Left renal cortex interstitium (tissue), 4 donors: ENCODE measurements at regions not wholly inside any gene's neighbourhood (a gene's known extent, or its start where the extent isn't known, plus 50 kb on each side); places are given as distances from the start of the nearest gene placed in this dataset.
"Not testable (repeated sequence)": the region's sequence is repeated elsewhere in the genome, so short reads cannot be mapped to it uniquely, and the experiment has no call there.

ENCODE experiments used
- DNase-seq, 4 donors: peaks; one replicate each; pipeline ENCODE4 v3.0.0-alpha.2; 2013; ENCODE audit warnings: low read depth in 4 of 4, low spot score in 2 of 4, missing footprints in 1 of 4

- no peak for DNase-seq
Measured at GRCh38 chr5:18395126-18396110, 761.2 kb downstream of the TAF11L14 start.

GRCh38 chr5:18397371-18397770, 763.1 kb downstream of the TAF11L14 start:
- DNase-seq, result no peak

DNA sequence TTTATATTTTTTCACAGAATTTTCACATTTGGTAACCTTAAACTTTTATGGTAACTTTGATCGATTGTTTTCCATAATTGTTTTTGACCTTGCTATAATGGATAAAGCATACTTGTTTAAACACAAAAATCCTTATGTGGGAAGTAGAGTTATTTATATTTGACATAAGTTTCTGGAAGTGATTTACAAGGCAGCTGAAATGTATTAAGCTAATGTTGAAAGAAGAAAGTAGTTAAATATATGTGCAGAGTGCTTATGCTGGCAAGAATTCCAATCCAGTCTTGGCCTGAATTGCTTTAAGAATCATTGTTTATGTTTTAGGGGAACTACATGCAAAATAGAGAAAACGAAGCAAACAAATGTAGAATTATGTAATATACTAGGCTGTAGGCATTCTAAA, 763.6 kb downstream of the TAF11L14 start:
- DNase-seq, result peak; percentile 11 to 41 (median 34)

- DNase-seq, result not testable (repeated sequence)
Measured at GRCh38 chr5:18399461-18400327, 765.4 kb downstream of the TAF11L14 start.

GRCh38 chr5:18403141-18403540, 768.9 kb downstream of the TAF11L14 start:
- DNase-seq, result no peak

- DNase-seq, result no peak
Measured at GRCh38 chr5:18403941-18404438, 769.7 kb downstream of the TAF11L14 start.

DNA sequence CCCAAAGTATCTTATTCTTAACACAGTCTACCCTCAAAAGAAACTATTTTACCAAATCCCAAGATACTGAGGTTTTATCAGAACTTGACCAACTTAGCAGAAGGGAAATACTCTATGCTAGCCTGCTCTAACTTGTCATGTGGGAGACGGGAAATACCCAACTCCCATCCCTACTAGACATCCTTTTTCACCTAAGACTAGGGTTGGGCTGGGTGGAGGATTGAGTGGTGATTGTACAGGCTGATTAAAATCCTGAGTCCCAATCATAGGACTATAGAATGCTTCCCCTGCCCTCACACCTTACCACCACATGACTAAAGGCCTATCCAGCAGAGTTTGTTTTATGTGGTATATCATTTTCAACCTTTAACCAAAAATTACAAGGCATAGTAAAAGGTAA, 786.5 kb downstream of the TAF11L14 start:
- DNase-seq, result no peak

GRCh38 chr5:18433336-18433735, 799.1 kb downstream of the TAF11L14 start:
- no peak for DNase-seq

- DNase-seq, result no peak
Measured at GRCh38 chr5:18438126-18438525, 803.9 kb downstream of the TAF11L14 start.

GRCh38 chr5:18455521-18455920, 821.3 kb downstream of the TAF11L14 start:
- DNase-seq, result no peak

- DNase-seq, result no peak
Measured at GRCh38 chr5:18457255-18457654, 823.0 kb downstream of the TAF11L14 start.

DNA sequence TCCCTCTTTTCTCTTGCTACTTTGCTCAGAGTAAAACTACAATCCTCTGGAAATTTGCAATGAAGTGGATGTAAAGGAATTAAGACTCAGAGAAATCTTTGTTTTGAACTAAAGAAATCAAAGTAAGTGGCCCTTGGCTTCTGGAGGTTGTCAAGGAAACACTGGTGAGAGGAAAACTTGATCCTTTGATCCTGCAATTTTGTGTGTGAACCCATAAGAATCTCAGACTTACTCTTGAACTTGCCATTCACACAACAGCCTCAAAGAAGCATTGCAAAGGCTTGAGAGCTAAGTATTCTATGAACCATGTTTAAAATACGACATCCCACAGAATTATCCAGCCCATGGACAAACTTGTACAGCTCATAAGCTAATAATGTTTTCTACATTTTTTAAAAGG, 827.5 kb downstream of the TAF11L14 start:
- no peak for DNase-seq

GRCh38 chr5:18465833-18466681, 831.8 kb downstream of the TAF11L14 start:
- peak; percentile 37 to 65 (median 48) for DNase-seq

GRCh38 chr5:18466731-18467130, 832.5 kb downstream of the TAF11L14 start:
- DNase-seq, result no peak

DNA sequence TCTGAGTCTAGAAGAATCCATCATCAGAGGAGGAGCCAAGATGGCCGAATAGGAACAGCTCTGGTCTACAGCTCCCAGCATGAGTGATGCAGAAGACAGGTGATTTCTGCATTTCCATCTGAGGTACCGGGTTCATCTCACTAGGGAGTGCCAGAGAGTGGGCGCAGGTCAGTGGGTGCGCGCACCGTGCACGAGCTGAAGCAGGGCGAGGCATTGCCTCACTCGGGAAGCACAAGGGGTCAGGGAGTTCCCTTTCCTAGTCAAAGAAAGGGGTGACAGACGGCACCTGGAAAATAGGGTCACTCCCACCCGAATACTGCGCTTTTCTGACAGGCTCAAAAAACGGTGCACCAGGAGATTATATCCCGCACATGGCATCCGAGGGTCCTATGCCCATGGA, 837.5 kb downstream of the TAF11L14 start:
- DNase-seq, result not testable (repeated sequence)

DNA sequence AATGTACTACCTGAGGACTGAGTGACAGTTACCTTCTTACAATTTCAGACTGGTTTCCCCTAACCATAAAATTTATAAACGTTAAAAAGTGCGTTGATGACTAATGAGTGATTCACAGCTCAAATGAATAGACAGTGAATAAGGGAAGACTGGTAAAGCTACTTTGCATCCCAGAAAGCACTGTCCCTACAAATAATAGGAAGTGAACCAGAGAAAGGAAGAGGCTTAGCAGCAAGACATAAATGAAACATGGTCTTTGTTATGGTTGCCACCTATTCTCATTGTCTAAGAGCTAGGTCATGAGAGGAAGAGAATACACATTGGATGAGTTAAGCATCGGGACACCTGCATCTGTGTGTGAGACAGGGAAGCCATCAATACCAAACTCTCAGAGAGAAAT, 849.2 kb downstream of the TAF11L14 start:
- no peak for DNase-seq

GRCh38 chr5:18487928-18488480, 853.7 kb downstream of the TAF11L14 start:
- no peak for DNase-seq

GRCh38 chr5:18489703-18490102, 855.4 kb downstream of the TAF11L14 start:
- DNase-seq, result no peak

DNA sequence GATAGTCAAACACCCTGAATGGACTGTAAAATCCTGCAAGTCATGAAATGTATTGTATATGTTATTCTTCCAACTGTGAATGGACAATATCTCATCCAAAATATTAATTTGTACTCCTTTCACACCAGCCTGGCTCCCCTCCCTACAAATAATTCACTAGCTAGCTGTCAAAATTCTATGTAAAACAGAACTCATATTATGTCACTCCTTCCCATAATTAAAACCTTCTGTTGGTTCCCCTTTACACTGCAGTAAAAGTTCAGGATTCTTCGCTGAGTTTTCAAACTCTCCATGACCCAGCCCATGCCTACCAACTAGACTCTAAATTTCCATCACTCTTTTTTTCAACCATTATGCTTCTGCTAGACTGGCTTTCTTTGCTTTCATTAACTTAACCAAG, 857.1 kb downstream of the TAF11L14 start:
- no peak for DNase-seq

DNA sequence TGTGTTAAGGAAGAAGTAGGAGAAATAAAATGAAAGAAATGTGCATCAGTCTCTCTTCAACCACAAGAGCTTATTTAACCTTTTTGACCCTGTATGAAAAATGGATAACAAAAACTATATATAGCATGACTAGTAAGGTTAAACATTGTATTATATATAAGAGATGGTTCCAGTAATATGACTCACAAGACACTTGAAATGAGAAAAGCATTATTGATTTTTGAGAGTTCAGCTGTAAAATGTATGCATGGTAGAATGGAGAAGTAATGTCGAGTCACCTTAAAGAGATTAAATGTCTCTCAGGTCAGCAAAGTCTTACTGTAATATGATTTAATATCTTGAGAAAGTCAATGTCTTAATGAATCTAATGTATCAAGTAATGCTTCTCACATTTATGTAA, 860.9 kb downstream of the TAF11L14 start:
- DNase-seq, result no peak
